DMS 273 (cell line): ENCODE measurements at regions not wholly inside any gene's neighbourhood (a gene's known extent, or its start where the extent isn't known, plus 50 kb on each side); places are given as distances from the start of the nearest gene placed in this dataset.

Experiments used
- DNase-seq: peaks from one replicate; lab custom pipeline; 2025; ENCODE audit not compliant: unreplicated experiment; lab: John Stamatoyannopoulos, UW

DNA sequence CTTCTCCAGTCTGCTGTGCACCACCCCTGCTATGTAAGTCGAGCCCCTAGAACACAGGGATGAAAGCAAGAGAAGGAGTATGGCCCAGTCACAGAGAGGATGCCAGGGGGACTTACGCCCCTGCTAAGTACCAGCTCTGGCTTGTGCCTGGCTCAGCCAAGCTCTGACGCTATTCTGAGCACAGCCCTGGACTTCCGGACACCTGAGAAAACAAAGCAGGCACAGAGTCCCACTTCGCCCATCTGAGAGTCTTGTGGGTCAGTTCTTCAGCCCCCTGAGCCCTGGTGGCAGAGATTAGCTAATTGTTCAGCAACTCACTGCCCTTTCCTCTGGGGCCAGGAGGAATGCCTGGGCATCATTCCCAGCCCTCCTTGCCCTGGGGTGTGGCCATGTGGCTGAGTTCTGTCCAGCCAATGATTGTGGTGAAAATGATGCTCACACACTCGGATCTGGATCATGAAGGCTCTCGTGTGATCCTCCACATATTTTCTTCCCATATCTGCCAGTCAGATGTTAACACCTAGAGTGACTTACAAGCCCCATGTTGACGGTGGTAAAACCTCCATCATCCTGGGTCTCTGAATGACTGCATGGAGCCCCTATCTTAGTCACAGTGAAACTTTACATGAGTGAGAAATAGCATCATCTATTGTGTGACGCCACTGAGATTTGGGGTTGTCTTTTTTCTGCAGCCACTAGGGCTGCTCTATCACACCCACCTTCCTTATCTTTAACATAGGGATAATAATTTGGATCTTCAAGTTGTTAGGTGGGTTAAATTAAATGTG is 105.7 kb downstream of the TPRA1 start:
- DNase-seq = no peak

DNA sequence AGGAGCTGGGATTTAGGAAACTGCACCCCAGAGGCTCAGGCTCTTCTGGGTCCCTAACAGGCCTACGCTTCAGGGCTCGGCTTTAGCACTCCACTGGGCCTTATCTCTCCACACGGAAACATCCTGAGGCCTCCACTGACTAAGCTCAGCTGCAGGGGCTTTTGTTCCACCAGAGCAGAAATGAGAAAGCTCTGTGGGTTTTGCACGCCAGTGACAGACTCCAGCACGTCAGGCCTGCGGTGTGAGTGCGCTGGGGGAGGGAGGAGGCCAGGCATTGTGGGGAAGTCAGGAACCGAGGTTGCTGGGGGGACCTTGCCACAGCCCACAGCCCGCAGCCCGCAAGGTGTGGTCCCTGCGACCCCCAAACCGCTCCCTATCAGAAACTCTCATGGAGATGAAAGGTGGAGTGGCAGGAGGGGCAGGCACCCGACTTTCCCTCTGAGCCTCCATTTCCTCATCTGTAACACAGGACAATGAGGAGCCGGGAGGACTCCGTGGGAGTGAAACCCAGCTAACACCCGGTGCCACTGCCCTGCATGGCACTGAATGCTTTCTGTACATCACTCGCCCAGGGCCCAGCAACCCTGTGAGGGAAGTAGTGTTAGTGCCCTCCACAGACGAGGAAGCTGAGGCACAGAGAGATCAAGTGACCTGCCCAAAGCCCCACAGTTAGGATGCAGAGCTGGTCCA is 106.5 kb downstream of the TPRA1 start:
- DNase-seq = no peak

DNA sequence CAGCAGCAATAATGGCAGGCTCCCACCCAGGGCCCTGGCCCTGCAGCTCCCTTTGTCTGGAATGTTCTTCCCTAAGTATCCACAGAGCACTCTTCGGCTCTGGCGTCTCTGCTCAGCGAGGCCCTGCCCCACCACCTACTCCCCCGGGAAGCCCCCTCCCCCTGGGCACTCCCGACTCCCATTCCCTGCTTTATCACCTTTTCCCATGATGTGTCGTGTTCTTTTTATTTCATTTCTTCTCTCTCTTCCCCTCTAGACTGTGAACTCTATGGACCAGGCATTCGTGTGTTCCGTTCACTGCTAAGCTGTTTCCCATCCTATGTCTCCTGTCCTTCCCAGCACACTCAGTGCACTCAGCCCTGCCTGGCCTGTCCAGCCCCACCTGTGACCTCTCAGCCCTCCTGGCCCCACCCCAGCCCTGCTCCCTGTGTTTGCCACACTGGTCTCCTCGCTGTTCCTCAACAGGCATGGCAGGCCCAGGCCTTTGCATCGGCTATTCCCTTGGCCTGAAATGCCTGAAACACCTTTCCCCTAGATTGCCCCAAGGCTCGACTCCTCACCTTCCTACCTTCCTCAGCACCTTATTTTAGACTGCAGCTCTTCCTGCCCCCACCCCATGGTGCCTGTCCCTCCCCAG is 107.4 kb downstream of the TPRA1 start:
- no peak for DNase-seq

DNA sequence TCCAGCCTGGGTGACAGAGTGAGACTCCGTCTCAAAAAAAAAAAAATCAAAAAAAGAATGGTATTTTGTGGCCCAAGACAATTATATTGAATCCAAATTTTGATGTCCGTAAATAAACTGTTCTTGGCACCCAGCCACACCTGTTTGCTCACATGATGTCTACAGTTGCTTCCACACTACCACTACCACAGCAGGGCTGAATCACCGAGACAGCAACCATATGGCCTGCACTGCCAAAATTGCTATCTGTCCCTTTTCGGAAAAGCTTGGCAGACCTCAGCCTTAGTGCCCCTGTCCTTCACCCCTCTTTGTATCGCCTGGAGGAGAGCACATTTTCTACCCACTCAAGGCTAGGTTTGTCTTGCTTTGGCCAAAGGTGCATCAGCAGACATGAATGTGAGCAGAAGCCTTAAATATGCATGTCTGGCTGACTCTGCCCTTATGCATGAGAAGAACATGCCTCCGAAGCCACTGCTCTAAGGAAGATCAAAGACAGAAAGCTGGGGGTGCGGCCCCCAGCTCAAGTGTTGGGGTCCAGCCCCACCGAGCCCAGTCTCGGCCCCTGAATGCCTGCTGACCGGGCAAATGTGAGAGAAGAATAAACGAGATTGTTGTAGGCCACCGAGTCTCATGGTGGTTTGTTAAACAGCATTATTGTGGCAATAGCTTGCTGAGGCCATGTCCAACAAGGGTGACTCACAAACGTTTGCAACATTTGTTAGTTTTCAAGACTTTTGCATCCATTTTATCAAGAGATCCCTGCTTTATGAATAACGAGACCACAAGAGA is 108.1 kb downstream of the TPRA1 start:
- peak; percentile 45 for DNase-seq

DNA sequence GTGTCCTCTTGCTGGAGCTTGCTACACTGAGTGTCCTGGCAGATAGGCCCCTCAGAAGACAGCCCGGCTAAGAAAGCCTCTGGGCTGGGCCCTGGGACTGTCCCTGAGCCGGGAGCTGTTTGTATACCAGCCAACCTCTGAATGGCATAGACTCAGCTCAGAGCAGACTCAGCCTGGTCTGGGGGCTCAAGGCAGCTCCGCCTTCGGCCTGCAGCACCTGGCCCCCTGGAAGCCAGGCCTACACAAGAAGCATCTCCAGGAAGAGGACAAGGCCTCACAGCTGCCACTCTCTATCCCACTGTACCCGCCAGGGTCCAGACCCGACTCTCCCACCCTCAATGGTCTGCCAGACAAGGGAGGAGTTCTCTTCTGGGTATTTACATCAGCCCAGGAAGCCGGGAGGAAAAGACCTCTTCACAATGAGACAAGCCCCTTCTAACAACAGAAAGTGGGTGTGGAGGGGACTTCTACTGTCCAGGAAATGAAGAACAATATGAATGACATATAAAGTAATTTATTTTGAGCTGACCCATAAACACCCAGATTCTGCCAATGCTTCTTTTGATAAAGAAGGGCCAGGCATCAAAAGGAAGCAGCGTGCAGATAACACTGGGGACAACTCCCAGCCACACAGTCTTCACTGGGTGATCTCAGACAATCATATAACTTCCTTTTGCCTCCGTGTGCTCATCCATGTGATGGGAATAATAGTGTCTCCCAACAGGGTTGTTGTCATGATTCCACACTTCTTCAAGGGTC is 110.2 kb downstream of the TPRA1 start:
- DNase-seq = no peak

DNA sequence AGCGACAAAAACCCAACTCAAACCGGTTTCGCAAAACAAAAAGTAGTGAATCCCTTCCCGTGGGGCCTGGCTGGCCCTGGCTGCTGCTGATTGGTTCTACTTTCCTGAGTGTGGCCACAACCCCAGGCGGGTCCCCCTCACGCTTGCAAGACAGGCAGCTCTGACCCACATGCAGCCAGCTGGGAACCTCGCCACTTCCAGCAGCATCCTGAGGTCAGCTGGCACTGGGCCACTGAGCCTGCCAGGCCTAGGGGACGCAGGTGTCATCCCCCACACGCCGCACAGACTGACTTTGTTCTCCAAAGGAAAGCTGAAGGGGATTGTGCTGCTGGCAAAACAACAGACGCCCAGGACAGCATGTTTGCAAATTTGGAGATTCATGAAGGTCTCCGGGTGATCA is 111.1 kb downstream of the TPRA1 start:
- no peak for DNase-seq

DNA sequence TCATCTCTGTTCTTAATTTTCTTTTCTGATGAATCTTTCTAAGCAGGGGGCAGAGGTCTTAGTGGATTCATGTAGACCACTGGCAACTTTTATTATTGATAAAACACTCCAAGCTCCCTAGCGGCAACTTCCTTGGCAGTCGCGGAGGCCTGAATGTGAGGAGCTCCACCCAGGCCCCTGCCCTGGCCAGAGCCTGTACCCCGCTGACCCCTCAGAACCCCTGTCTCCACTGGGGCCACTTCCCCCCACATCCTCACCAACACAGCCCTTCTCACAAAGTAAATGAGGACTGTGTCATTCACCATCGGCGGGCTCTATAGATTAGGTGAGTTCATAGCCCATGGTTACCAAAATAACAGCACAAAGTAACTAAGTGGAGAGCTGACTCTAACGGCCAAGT is 111.6 kb downstream of the TPRA1 start:
- no peak for DNase-seq

DNA sequence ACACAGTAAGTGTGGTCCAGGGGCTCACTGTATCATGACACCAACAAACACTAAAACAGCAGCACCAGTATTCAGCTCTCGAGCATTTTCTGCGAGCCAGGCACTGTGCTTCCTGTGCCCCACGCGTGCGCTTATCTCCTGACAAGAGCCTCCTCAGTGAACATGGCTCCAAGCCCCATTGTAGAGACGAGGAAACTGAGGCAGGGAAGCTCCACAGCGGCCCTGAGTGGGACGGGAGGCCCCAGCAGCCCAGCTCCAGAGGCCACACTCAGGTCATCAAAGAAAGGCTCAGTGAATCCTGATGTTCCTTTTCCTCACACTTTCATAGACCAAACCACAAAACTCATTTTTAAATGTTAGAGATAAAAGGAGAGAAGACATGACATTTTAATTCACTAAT is 113.1 kb downstream of the TPRA1 start:
- no peak for DNase-seq

DNA sequence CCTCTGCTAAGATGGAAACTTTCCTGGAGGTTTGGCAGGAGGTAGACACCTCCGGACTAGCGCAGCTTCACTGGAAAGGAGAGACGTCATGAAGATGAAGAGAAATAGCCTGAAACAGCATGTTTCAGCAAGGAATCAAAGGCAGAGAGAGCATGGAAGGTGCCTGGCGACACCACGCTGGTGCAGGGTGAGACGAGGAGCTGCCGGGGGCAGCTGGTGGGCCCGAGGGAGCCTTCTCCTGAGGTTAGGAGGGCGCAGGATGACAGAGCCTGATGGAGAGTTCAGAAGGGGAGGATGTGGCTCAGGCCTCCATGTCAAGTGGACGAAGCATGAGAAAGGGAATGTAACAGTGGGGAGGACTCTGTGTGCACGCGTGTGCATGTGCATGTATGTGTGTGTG is 113.6 kb downstream of the TPRA1 start:
- DNase-seq = no peak

DNA sequence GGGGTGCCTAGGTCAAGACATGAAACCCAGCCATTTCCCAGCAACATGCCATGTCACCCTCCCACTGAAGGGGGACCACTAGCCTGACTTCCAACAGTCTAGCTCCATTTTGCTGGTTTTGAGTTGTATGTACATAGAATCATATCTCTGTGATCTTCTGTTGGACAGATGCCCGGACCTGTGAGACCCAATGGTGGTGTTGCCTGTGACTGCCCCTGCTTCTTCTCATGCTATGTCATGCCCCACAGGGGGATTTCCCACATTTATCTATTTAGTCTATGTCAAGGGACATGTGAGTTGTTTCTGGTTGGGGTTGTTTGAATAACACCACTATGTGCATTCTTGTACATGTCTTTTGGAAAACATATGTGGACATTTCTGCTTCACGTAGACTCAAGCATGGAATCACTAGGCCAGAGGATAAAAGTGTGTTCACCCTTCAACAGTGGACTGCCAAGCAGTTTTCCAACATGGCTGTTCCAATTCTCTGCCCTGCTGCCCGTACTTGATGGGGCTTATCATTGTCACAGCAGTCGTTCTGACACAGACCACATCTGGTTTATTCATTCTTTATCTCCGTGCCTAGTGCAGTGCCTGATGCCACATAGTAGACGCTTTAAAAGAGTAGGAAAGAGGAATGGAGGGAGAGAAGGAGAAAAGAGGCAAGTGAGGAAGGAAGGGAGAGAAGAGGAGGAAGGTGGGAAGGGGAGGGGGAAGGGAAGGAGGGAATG is 114.4 kb downstream of the TPRA1 start:
- DNase-seq = no peak

DNA sequence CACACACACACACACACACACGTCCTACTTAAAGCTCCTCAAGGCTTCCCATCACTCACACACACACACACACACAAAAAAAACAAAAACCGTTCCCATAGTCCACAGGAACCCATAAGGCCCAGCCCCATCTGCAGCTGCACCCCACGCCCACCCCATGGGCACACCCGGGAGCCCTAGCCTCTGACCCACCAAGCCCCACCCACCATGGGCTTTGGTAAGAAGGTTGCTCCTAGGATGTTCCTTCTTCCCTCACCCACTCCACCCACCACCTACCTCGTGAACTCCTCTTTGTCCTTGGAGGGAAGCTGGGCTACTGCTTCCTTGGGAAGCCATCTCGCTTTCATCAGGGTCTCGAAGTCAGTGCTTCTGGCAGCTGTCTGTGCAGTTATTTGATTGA is 115.1 kb downstream of the TPRA1 start:
- no peak for DNase-seq

DNA sequence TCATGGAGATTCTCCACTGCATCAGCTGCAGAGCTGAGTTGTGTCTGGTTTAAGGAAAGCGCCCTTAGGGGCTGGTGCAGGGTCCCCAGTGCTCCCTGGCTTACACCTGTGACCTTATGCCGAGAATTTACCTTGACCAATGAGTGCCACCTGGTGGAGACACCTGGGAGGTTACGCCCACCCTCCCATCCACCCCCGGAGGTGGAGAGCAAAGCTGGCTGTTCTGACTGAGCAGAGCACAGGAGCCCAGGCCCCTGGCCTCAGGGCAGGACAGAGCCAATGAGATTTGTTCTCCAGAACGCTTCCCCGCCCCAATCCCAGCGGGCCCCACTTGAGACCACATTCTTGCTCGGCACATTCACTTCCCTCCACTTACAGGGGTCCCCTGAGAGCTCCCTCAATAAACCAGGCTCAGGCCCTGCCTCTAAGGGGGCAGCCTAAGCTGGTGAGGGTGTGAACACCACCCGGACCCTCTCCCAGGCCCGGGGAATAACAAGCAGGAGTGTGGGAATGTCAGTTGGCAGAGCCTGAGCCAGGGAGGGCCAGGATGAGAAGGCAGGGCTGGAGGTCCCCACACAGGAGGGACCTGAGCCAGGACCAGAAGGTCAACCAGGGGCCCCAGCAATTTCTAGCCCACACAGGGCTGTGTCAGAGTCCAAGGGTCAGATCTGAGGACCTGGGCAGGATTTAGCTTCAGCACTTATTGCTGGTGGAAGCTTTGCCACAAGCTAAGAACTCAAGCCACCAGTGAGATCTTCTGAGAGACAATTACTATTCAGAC is 117.1 kb downstream of the TPRA1 start:
- DNase-seq = peak; percentile 61

DNA sequence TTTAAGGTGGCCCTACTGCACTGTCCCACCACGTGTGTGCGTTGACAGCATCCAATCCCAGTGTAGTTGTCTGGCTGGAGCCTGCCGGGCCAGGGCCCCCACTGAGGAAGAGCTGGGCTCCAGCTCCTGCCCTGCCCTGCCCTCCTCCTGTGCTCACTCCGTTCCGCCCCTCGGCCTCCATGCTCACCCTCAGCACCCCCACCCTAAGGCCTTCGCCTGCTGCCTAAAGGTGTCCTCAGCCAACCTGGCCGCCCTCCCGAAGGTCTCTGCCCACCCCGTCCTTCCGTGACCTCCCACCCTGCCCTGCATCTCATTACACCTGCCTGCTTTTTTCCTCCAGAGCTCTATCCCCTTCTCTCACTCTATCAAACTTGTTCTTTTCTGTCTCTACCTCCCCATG is 118.0 kb downstream of the TPRA1 start:
- no peak for DNase-seq

DNA sequence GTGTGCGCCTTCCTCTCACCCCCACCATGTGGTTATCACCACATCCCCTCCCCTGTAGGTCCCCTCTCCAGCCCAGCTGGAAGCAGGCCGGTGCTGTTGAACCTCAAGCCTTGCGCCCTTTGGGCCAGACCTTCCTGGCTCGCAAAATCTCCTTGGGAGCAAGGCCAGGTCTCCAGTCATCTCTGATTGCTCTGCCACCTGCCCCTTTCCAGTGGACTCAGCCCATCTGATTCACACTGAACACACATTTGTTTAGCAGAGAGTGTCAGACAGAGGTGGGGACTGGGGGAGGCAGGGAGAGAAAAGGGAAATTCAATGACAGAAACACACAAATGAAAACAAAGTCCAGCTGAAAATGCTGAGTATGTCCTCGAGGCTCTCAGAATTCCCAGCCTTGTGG is 119.4 kb downstream of the TPRA1 start:
- no peak for DNase-seq

DNA sequence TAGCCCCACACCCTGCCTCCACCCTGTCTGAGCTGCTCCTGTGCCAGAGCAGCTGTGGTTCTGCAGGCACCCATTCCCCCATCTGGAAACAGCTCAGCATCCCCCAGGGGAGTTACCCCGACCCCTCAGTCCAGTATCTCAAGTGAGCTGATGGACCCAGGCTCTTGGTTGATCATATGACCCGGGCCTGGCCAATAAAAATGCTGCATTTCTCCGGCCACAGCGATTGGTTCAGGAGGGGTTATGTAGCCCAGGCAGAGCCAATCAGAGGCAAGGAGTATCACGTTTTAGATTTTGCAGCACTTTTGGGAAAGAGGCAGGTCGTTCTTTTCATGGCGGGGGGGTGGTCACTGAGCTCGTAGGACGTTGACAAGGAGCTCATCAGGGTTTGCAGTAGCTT is 120.8 kb downstream of the TPRA1 start:
- DNase-seq = no peak

DNA sequence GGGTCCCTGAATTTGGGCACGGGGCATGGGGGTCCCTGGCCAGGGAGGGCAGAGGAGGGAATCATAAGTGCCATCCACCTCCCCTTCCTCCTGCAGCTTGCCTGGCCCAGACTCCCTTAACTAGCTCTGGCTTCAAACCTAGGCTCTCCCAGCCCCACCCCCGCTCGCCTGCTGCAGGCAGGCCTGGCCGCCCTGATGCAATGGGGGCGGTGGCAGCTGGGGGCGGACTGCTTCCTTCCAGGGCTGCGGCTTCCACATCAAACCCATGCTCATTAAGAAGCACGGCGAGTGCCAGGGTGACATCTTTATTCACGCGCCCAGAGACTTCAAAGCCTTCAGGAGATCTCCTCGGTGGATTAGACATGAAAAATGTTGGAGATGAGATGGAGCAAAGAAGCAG is 123.1 kb downstream of the TPRA1 start:
- DNase-seq = no peak

DNA sequence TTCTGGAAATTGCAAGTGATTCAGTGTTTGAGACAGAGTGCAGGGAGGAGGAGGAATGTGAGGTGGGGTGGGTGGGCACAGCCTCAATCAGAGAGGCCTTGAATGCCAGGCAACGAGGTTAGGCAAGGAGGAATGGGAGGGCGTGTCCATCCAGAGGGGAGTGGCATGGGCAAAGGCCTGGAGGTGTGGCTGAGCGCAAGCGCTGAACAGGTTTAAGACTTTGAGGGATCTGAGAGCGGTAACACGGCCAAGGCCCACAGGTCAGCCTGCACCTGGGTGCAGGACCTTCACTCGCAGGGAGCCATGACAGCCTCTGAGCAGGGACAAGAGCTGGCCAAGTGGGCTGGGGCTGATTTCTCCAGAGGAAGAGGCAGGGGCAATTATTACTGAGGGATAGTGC is 125.9 kb downstream of the TPRA1 start:
- DNase-seq = no peak

DNA sequence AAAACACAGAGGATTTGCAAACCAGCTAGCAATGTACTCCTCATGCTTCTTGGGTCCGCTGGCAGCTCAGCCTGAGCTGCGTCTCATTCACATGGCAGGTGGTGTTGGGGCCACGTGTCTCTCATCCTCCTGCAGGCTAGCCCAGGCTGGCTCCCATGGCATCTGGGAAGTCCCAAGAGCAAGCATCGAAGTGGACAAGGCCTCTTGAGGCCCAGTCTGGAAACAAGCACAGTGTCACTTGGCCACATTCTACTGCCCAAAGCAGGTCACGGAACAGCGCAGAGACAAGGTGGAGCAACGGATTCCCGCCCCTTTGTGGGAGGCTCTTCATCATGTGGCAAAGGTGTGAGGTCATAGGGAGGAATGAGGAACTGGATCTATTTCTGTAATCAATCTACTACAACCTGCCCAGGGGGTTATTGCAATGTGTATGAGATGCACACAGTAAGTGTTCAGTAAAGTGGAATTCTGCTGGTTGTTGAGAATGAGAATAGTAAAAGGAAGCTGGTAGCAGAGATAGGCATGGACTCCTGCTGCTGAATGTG is 128.3 kb downstream of the TPRA1 start:
- peak; percentile 36 for DNase-seq

DNA sequence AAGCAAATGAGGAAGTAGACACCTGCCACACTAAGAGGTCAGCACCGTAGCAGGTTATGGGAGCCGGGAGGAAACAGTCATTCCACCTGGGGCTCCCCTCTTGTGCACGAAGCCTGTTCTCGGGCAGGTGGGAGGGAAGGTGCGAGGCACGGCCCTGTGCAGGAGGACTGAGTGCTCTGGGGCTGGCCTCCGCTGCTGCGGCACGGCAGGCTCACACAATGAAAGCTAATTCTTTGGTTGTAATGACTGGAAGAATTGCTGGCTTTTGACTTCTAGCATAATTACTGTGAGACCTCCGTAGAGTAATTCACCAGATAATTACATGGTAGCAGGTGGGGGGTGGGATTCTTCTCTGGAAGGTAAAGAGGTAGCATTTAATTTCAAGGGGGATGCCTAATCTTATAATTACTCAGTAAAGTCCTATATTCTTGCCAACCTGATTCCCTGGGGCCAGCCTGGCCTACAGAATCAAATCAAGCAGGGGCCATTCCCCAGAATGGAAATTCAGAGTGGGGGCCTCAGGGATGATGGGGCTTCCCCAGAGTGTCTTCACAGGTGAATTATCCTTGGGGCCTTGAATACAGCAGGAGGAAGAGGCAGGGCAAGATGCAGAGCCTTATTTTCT is 129.1 kb downstream of the TPRA1 start:
- no peak for DNase-seq
